Retinal pigment epithelial cell (primary cell): ENCODE measurements at regions not wholly inside any gene's neighbourhood (a gene's known extent, or its start where the extent isn't known, plus 50 kb on each side); places are given as distances from the start of the nearest gene placed in this dataset.
"Not testable (repeated sequence)": the region's sequence is repeated elsewhere in the genome, so short reads cannot be mapped to it uniquely, and the experiment has no call there.

ENCODE experiments used
- DNase-seq: peaks from one replicate; pipeline ENCODE4 v3.0.0-alpha.2; 2010; ENCODE audit warnings: low read depth
- H3K4me3 ChIP-seq: 2 replicates; pipeline ENCODE4 v1.5.1; 2011; ENCODE audit warnings: mild to moderate bottlenecking, low read length, control low read depth, moderate library complexity
- CTCF ChIP-seq: conservative IDR thresholded peaks from 2 replicates; pipeline ENCODE4 v1.5.1; 2011; ENCODE audit warnings: low read depth, low read length, control low read depth, inconsistent platforms

GRCh38 chr14:37888234-37888633, 292.8 kb downstream of the TTC6 start:
- no peak overlapping the region for H3K4me3 ChIP-seq
- no peak for DNase-seq
- no peak for TF ChIP-seq CTCF

GRCh38 chr14:37889087-37889486, 293.7 kb downstream of the TTC6 start:
- H3K4me3 ChIP-seq, result no peak overlapping the region
- no peak for TF ChIP-seq CTCF
- DNase-seq, result no peak

GRCh38 chr14:37890095-37890494, 294.7 kb downstream of the TTC6 start:
- DNase-seq, result no peak
- H3K4me3 ChIP-seq, result no peak overlapping the region
- no peak for TF ChIP-seq CTCF

GRCh38 chr14:37891500-37891899, 296.1 kb downstream of the TTC6 start:
- H3K4me3 ChIP-seq, DNase-seq: not testable (repeated sequence)

- DNase-seq, result no peak
- H3K4me3 ChIP-seq, result no peak overlapping the region
- TF ChIP-seq CTCF, result no peak
These were observed 299.0 kb downstream of the TTC6 start for GRCh38 chr14:37894463-37894862.

- no peak for TF ChIP-seq CTCF
- no peak for DNase-seq
- H3K4me3 ChIP-seq, result no peak overlapping the region
These were observed 303.9 kb downstream of the TTC6 start for GRCh38 chr14:37899365-37899764.

GRCh38 chr14:37900561-37900960, 305.1 kb downstream of the TTC6 start:
- no peak overlapping the region for H3K4me3 ChIP-seq

More at GRCh38 chr14:37900561-37900960, 305.1 kb downstream of the TTC6 start:
- no peak for DNase-seq
- no peak for TF ChIP-seq CTCF
